ENCODE measurements at regions not wholly inside any gene's neighbourhood (a gene's known extent, or its start where the extent isn't known, plus 50 kb on each side); places are given as distances from the start of the nearest gene placed in this dataset.

- DNase-seq (ENCODE audit: low read depth in 2 of 2, low spot score in 1 of 2), result no peak
These were observed 187.0 kb downstream of the MID1IP1 start for GRCh38 chrX:38988301-38988700.

GRCh38 chrX:38989076-38989475 lies 187.8 kb downstream of the MID1IP1 start:
- DNase-seq (ENCODE audit: low read depth in 2 of 2, low spot score in 1 of 2), result no peak

GRCh38 chrX:38991656-38992440 lies 190.6 kb downstream of the MID1IP1 start:
- DNase-seq (ENCODE audit: low read depth in 2 of 2, low spot score in 1 of 2), result no peak

- no peak for DNase-seq (ENCODE audit: low read depth in 2 of 2, low spot score in 1 of 2)
These were observed 191.3 kb downstream of the MID1IP1 start for GRCh38 chrX:38992441-38993096.

GRCh38 chrX:38993500-38993899 lies 192.2 kb downstream of the MID1IP1 start:
- no peak for DNase-seq (ENCODE audit: low read depth in 2 of 2, low spot score in 1 of 2)

GRCh38 chrX:38999099-38999498 lies 197.8 kb downstream of the MID1IP1 start:
- DNase-seq (ENCODE audit: low read depth in 2 of 2, low spot score in 1 of 2), result no peak

- DNase-seq (ENCODE audit: low read depth in 2 of 2, low spot score in 1 of 2), result no peak
These were observed 198.9 kb downstream of the MID1IP1 start for GRCh38 chrX:38999967-39000745.

- no peak for DNase-seq (ENCODE audit: low read depth in 2 of 2, low spot score in 1 of 2)
These were observed 199.5 kb downstream of the MID1IP1 start for GRCh38 chrX:39000802-39001201.

- DNase-seq (ENCODE audit: low read depth in 2 of 2, low spot score in 1 of 2), result no peak
These were observed 201.2 kb downstream of the MID1IP1 start for GRCh38 chrX:39002466-39002865.

GRCh38 chrX:39008549-39008948 lies 207.3 kb downstream of the MID1IP1 start:
- DNase-seq (ENCODE audit: low read depth in 2 of 2, low spot score in 1 of 2), result no peak

GRCh38 chrX:39011454-39012221 lies 210.4 kb downstream of the MID1IP1 start:
- DNase-seq (ENCODE audit: low read depth in 2 of 2, low spot score in 1 of 2), result no peak

GRCh38 chrX:39012621-39013111 lies 211.4 kb downstream of the MID1IP1 start:
- no peak for DNase-seq (ENCODE audit: low read depth in 2 of 2, low spot score in 1 of 2)

- DNase-seq (ENCODE audit: low read depth in 2 of 2, low spot score in 1 of 2), result no peak
These were observed 215.3 kb downstream of the MID1IP1 start for GRCh38 chrX:39016556-39016955.

- no peak for DNase-seq (ENCODE audit: low read depth in 2 of 2, low spot score in 1 of 2)
These were observed 215.8 kb downstream of the MID1IP1 start for GRCh38 chrX:39017077-39017476.

- no peak for DNase-seq (ENCODE audit: low read depth in 2 of 2, low spot score in 1 of 2)
These were observed 216.5 kb downstream of the MID1IP1 start for GRCh38 chrX:39017716-39018115.

GRCh38 chrX:39018541-39018940 lies 217.3 kb downstream of the MID1IP1 start:
- no peak for DNase-seq (ENCODE audit: low read depth in 2 of 2, low spot score in 1 of 2)

GRCh38 chrX:39019056-39019455 lies 217.8 kb downstream of the MID1IP1 start:
- DNase-seq (ENCODE audit: low read depth in 2 of 2, low spot score in 1 of 2), result no peak

GRCh38 chrX:39020051-39020669 lies 218.9 kb downstream of the MID1IP1 start:
- DNase-seq (ENCODE audit: low read depth in 2 of 2, low spot score in 1 of 2), result no peak

- DNase-seq (ENCODE audit: low read depth in 2 of 2, low spot score in 1 of 2), result no peak
These were observed 220.8 kb downstream of the MID1IP1 start for GRCh38 chrX:39022106-39022505.

GRCh38 chrX:39029221-39029620 lies 228.0 kb downstream of the MID1IP1 start:
- no peak for DNase-seq (ENCODE audit: low read depth in 2 of 2, low spot score in 1 of 2)

- no peak for DNase-seq (ENCODE audit: low read depth in 2 of 2, low spot score in 1 of 2)
These were observed 229.4 kb downstream of the MID1IP1 start for GRCh38 chrX:39030636-39031035.
